ENCODE measurements at regions not wholly inside any gene's neighbourhood (a gene's known extent, or its start where the extent isn't known, plus 50 kb on each side); places are given as distances from the start of the nearest gene placed in this dataset.

- H2BK120ac ChIP-seq (ENCODE audit: low read depth, low read length): no peak overlapping the region
These were observed 1083.8 kb downstream of the TBC1D22A start for GRCh38 chr22:47846206-47846605.

DNA sequence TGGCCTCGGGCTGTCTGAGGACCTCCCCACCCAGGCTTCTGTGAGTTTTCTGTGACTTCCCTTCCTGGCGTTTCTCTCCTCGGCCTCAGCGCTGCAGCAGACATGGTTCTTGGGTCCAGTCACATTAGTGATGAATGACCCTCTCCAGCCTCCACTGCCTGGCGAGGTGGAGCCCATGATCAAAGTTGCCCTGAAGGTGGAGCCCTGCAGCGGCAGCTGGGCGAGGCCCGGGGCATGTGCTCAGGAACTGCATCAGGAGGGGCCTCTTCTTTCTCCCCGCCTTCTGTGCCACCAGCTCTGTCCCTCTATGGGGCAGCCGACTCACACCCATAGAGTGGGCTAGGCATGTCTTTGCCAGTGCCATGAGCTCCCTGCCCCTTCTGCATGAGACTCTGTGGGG, 1079.7 kb downstream of the TBC1D22A start:
- DNase-seq (ENCODE audit: low spot score): no peak
- WGBS, 2 donors (ENCODE audit: extremely low coverage in 2 of 2, insufficient read length in 2 of 2, insufficient replicate concordance in 1 of 2): no CpG with 5 or more reads among the region's 10 CpGs
- no peak overlapping the region for H4K91ac ChIP-seq (ENCODE audit: low read depth, low read length, poor library complexity)

More at GRCh38 chr22:47846206-47846605, 1083.8 kb downstream of the TBC1D22A start:
- H3K9me3 ChIP-seq (replicated peaks in 1 of 2; ENCODE audit: control insufficient read depth in 2 of 2, insufficient read depth in 1 of 2, low read depth in 1 of 2, low read length in 2 of 2): no peaks in the 10 kb centered on the region
- H2BK15ac ChIP-seq (ENCODE audit: low read length): no peak overlapping the region
- no peak overlapping the region for H3K18ac ChIP-seq (ENCODE audit: low read length)
- no peak overlapping the region for H3K4me2 ChIP-seq (ENCODE audit: insufficient read depth, low read length, poor library complexity, severe bottlenecking)
- H2AK5ac ChIP-seq (ENCODE audit: low read depth, low read length): no peak overlapping the region
- no peak overlapping the region for H3K9ac ChIP-seq (ENCODE audit: low read depth, low read length, poor library complexity)
- WGBS, 2 donors (ENCODE audit: extremely low coverage in 2 of 2, insufficient read length in 2 of 2, insufficient replicate concordance in 1 of 2): no CpG with 5 or more reads among the region's 2 CpGs
- no peak overlapping the region for H2BK5ac ChIP-seq (ENCODE audit: low read length)
- H3K4me1 ChIP-seq (ENCODE audit: control insufficient read depth in 2 of 2, insufficient read depth in 1 of 2, low read depth in 1 of 2, low read length in 2 of 2): peaks cover 0 to 7% of the 10 kb centered on the region in 2 donors
- no peak overlapping the region for H3K23ac ChIP-seq (ENCODE audit: low read depth, low read length, poor library complexity)
- no peak overlapping the region for H3K4ac ChIP-seq (ENCODE audit: low read length)
- H3K27me3 ChIP-seq (ENCODE audit: control insufficient read depth in 3 of 3, insufficient read depth in 3 of 3, low read depth in 1 of 3, low read length in 3 of 3): no peaks in the 10 kb centered on the region
- H4K8ac ChIP-seq (ENCODE audit: low read depth, low read length): no peak overlapping the region
- no peak overlapping the region for H4K91ac ChIP-seq (ENCODE audit: low read depth, low read length, poor library complexity)
- H3K27ac ChIP-seq (replicated peaks; ENCODE audit: low read length): no peak overlapping the region
- H3K79me1 ChIP-seq (ENCODE audit: low read depth, low read length): no peaks in the 10 kb centered on the region
- H2BK12ac ChIP-seq (ENCODE audit: low read length): no peak overlapping the region
- no peak overlapping the region for H3K4me3 ChIP-seq (ENCODE audit: low read length in 2 of 2)
- DNase-seq (ENCODE audit: low spot score): no peak
- no peak overlapping the region for H3K14ac ChIP-seq (ENCODE audit: low read length)
- no peak overlapping the region for H2AFZ ChIP-seq (ENCODE audit: low read length)
- H3K36me3 ChIP-seq (replicated peaks in 1 of 2; ENCODE audit: control insufficient read depth in 2 of 2, insufficient read depth in 2 of 2, low read length in 2 of 2): no peaks in the 10 kb centered on the region

GRCh38 chr22:47841156-47841555, 1078.7 kb downstream of the TBC1D22A start:
- Histone ChIP-seq H3K4me1 (ENCODE audit: control insufficient read depth in 2 of 2, insufficient read depth in 1 of 2, low read depth in 1 of 2, low read length in 2 of 2) (no peaks in the 10 kb centered on the region), H2BK5ac (ENCODE audit: low read length) (no peak overlapping the region), H3K9ac (ENCODE audit: low read depth, low read length, poor library complexity) (no peak overlapping the region), H2AFZ (ENCODE audit: low read length) (no peak overlapping the region), H3K36me3 (replicated peaks in 1 of 2; ENCODE audit: control insufficient read depth in 2 of 2, insufficient read depth in 2 of 2, low read length in 2 of 2) (no peaks in the 10 kb centered on the region), H3K4me2 (ENCODE audit: insufficient read depth, low read length, poor library complexity, severe bottlenecking) (no peak overlapping the region), H3K27ac (replicated peaks; ENCODE audit: low read length) (no peak overlapping the region), H4K8ac (ENCODE audit: low read depth, low read length) (no peak overlapping the region), H3K18ac (ENCODE audit: low read length) (no peak overlapping the region), H3K14ac (ENCODE audit: low read length) (no peak overlapping the region), H3K23ac (ENCODE audit: low read depth, low read length, poor library complexity) (no peak overlapping the region), H2BK120ac (ENCODE audit: low read depth, low read length) (no peak overlapping the region), H3K4me3 (ENCODE audit: low read length in 2 of 2) (no peak overlapping the region), H2AK5ac (ENCODE audit: low read depth, low read length) (no peak overlapping the region), H3K9me3 (replicated peaks in 1 of 2; ENCODE audit: control insufficient read depth in 2 of 2, insufficient read depth in 1 of 2, low read depth in 1 of 2, low read length in 2 of 2) (peaks cover 0 to 2% of the 10 kb centered on the region in 2 donors), H4K91ac (ENCODE audit: low read depth, low read length, poor library complexity) (no peak overlapping the region), H2BK12ac (ENCODE audit: low read length) (no peak overlapping the region), H3K27me3 (ENCODE audit: control insufficient read depth in 3 of 3, insufficient read depth in 3 of 3, low read depth in 1 of 3, low read length in 3 of 3) (no peaks in the 10 kb centered on the region), H2BK15ac (ENCODE audit: low read length) (no peak overlapping the region), H3K4ac (ENCODE audit: low read length) (no peak overlapping the region), H3K79me1 (ENCODE audit: low read depth, low read length) (no peaks in the 10 kb centered on the region)
- no peak for DNase-seq (ENCODE audit: low spot score)
- no CpG with 5 or more reads among the region's 3 CpGs for WGBS, 2 donors (ENCODE audit: extremely low coverage in 2 of 2, insufficient read length in 2 of 2, insufficient replicate concordance in 1 of 2)

More for the DNA sequence above, 1079.7 kb downstream of the TBC1D22A start:
- Histone ChIP-seq H2AK5ac (ENCODE audit: low read depth, low read length) (no peak overlapping the region), H4K8ac (ENCODE audit: low read depth, low read length) (no peak overlapping the region), H2BK15ac (ENCODE audit: low read length) (peak overlapping the region; percentile 46), H2BK12ac (ENCODE audit: low read length) (no peak overlapping the region), H3K9me3 (replicated peaks in 1 of 2; ENCODE audit: control insufficient read depth in 2 of 2, insufficient read depth in 1 of 2, low read depth in 1 of 2, low read length in 2 of 2) (peaks cover 0 to 2% of the 10 kb centered on the region in 2 donors), H3K27ac (replicated peaks; ENCODE audit: low read length) (no peak overlapping the region), H3K79me1 (ENCODE audit: low read depth, low read length) (no peaks in the 10 kb centered on the region), H3K18ac (ENCODE audit: low read length) (no peak overlapping the region), H2BK5ac (ENCODE audit: low read length) (no peak overlapping the region), H3K4ac (ENCODE audit: low read length) (no peak overlapping the region), H3K4me1 (ENCODE audit: control insufficient read depth in 2 of 2, insufficient read depth in 1 of 2, low read depth in 1 of 2, low read length in 2 of 2) (no peaks in the 10 kb centered on the region), H2BK120ac (ENCODE audit: low read depth, low read length) (no peak overlapping the region), H3K23ac (ENCODE audit: low read depth, low read length, poor library complexity) (peak overlapping the region; percentile 16), H3K4me2 (ENCODE audit: insufficient read depth, low read length, poor library complexity, severe bottlenecking) (no peak overlapping the region), H3K9ac (ENCODE audit: low read depth, low read length, poor library complexity) (no peak overlapping the region), H3K14ac (ENCODE audit: low read length) (no peak overlapping the region), H3K27me3 (ENCODE audit: control insufficient read depth in 3 of 3, insufficient read depth in 3 of 3, low read depth in 1 of 3, low read length in 3 of 3) (no peaks in the 10 kb centered on the region), H2AFZ (ENCODE audit: low read length) (no peak overlapping the region), H3K36me3 (replicated peaks in 1 of 2; ENCODE audit: control insufficient read depth in 2 of 2, insufficient read depth in 2 of 2, low read length in 2 of 2) (no peaks in the 10 kb centered on the region), H3K4me3 (ENCODE audit: low read length in 2 of 2) (no peak overlapping the region)

DNA sequence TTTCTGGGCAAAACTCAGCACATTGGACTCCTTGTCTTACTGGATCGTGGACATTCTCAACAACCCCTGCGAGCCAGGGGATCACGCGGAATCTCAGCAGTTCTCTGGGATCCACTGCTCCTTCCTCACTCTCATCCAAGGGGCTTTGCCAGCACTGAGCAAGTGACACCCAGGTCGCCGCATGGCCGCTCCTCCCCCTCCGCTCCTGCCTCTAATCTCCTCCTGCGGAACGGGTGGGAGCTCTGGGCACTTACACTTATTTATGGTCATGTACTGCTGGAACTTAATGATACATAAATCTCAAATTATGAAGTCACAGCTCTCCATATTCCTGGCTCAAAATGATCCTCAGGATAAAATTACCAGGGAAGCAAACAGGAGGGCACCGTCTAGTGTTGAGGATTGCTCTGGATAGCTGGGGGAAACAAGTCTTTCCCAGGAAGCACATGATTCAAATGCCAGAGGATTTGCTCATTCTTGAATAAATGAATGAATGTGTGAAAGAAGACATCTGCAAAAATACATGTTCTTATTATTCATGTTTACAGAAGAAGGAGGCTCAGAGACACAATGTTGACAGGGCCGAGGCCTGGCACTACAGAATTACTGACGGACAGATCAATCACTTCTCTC, 1077.3 kb downstream of the TBC1D22A start:
- no peak overlapping the region for H3K23ac ChIP-seq (ENCODE audit: low read depth, low read length, poor library complexity)
- H3K18ac ChIP-seq (ENCODE audit: low read length): no peak overlapping the region
- no peaks in the 10 kb centered on the region for H3K79me1 ChIP-seq (ENCODE audit: low read depth, low read length)
- H2AFZ ChIP-seq (ENCODE audit: low read length): no peak overlapping the region
- no peak overlapping the region for H4K91ac ChIP-seq (ENCODE audit: low read depth, low read length, poor library complexity)
- no peak overlapping the region for H3K4me2 ChIP-seq (ENCODE audit: insufficient read depth, low read length, poor library complexity, severe bottlenecking)
- no CpG with 5 or more reads among the region's 13 CpGs for WGBS, 2 donors (ENCODE audit: extremely low coverage in 2 of 2, insufficient read length in 2 of 2, insufficient replicate concordance in 1 of 2)
- H3K4ac ChIP-seq (ENCODE audit: low read length): no peak overlapping the region
- H4K8ac ChIP-seq (ENCODE audit: low read depth, low read length): no peak overlapping the region
- H2BK12ac ChIP-seq (ENCODE audit: low read length): no peak overlapping the region
- H3K27me3 ChIP-seq (ENCODE audit: control insufficient read depth in 3 of 3, insufficient read depth in 3 of 3, low read depth in 1 of 3, low read length in 3 of 3): no peaks in the 10 kb centered on the region
- DNase-seq (ENCODE audit: low spot score): no peak
- H3K36me3 ChIP-seq (replicated peaks in 1 of 2; ENCODE audit: control insufficient read depth in 2 of 2, insufficient read depth in 2 of 2, low read length in 2 of 2): no peaks in the 10 kb centered on the region
- H3K27ac ChIP-seq (replicated peaks; ENCODE audit: low read length): no peak overlapping the region
- H2AK5ac ChIP-seq (ENCODE audit: low read depth, low read length): no peak overlapping the region
- H3K4me3 ChIP-seq (ENCODE audit: low read length in 2 of 2): no peak overlapping the region
- H3K9me3 ChIP-seq (replicated peaks in 1 of 2; ENCODE audit: control insufficient read depth in 2 of 2, insufficient read depth in 1 of 2, low read depth in 1 of 2, low read length in 2 of 2): peaks cover 0 to 2% of the 10 kb centered on the region in 2 donors
- no peak overlapping the region for H3K14ac ChIP-seq (ENCODE audit: low read length)
- no peak overlapping the region for H2BK5ac ChIP-seq (ENCODE audit: low read length)
- H3K9ac ChIP-seq (ENCODE audit: low read depth, low read length, poor library complexity): no peak overlapping the region
- H2BK15ac ChIP-seq (ENCODE audit: low read length): no peak overlapping the region
- no peaks in the 10 kb centered on the region for H3K4me1 ChIP-seq (ENCODE audit: control insufficient read depth in 2 of 2, insufficient read depth in 1 of 2, low read depth in 1 of 2, low read length in 2 of 2)
- no peak overlapping the region for H2BK120ac ChIP-seq (ENCODE audit: low read depth, low read length)
